Fibroblast of lung (primary cell): ENCODE measurements at regions not wholly inside any gene's neighbourhood (a gene's known extent, or its start where the extent isn't known, plus 50 kb on each side); places are given as distances from the start of the nearest gene placed in this dataset.

Experiments
- EZH2 ChIP-seq: IDR thresholded peaks from 2 replicates; pipeline ENCODE4 v1.5.1; 2012; ENCODE audit warnings: low read length, control low read depth, mild to moderate bottlenecking; ENCODE audit errors: missing control alignments
- TF ChIP-seq, protein P1 (sequence below), 2 donors: IDR thresholded peaks in 1 of 2; conservative IDR thresholded peaks in 1 of 2; 1 replicate in 1 of 2; 2 replicates in 1 of 2; pipeline ENCODE4 v1.5.1; 2011 to 2012; ENCODE audit warnings: low read length in 2 of 2, control low read depth in 1 of 2, inconsistent platforms in 1 of 2, low read depth in 1 of 2, mild to moderate bottlenecking in 1 of 2

DNA sequence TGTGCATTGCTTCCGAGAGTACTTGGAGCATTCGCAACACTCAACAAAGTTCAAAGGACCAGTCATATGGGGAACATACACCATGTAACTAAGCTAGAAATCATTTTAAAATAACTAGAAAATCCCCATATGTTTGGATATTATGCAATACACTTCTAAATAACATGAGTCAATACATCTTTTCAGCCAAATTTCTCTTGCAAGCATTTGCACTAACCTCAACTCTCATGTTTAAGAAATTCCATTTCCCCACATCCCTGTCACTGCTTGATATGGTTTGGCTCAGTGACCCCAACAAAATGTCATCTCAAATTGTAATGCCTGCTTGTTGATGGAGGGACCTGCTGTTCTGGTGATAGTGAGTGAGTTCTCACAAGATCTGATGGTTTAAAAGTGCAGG, 85.7 kb upstream of the CST7 start:
- TF ChIP-seq, protein P1, sequence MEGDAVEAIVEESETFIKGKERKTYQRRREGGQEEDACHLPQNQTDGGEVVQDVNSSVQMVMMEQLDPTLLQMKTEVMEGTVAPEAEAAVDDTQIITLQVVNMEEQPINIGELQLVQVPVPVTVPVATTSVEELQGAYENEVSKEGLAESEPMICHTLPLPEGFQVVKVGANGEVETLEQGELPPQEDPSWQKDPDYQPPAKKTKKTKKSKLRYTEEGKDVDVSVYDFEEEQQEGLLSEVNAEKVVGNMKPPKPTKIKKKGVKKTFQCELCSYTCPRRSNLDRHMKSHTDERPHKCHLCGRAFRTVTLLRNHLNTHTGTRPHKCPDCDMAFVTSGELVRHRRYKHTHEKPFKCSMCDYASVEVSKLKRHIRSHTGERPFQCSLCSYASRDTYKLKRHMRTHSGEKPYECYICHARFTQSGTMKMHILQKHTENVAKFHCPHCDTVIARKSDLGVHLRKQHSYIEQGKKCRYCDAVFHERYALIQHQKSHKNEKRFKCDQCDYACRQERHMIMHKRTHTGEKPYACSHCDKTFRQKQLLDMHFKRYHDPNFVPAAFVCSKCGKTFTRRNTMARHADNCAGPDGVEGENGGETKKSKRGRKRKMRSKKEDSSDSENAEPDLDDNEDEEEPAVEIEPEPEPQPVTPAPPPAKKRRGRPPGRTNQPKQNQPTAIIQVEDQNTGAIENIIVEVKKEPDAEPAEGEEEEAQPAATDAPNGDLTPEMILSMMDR (conservative IDR thresholded peaks at IDR 0.05 in 1 of 2, IDR thresholded peaks at IDR 0.05 in 1 of 2; ENCODE audit: low read depth in 1 of 2, low read length in 2 of 2): no peak
- TF ChIP-seq EZH2: no peak
